ENCODE measurements at regions not wholly inside any gene's neighbourhood (a gene's known extent, or its start where the extent isn't known, plus 50 kb on each side); places are given as distances from the start of the nearest gene placed in this dataset.

DNA sequence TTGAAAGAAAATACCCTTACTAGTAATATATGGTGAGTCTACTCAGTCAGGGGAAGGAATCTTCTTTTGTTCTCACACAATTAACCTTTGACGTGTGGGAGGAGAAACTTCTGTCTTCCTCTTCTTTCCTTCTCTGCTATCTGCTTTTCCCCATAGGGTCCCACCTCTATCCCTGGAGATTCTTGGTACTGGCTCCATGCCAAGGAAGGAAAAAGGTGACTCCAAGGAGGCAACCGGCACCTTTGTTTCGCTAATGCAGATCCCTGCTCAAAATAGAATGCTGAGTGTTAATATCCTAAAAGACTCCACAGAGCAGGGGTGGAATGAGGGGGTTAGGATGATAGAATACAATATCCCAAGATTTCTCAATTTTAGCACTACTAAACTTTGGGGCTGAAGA lies 116.7 kb downstream of the CD164 start:
- TF ChIP-seq POLR2A (IDR thresholded peaks at IDR 0.05) (no peak), EP300 (IDR thresholded peaks at IDR 0.05) (no peak), POLR2AphosphoS5 (IDR thresholded peaks at IDR 0.05) (no peak)
- TF ChIP-seq, protein P1, sequence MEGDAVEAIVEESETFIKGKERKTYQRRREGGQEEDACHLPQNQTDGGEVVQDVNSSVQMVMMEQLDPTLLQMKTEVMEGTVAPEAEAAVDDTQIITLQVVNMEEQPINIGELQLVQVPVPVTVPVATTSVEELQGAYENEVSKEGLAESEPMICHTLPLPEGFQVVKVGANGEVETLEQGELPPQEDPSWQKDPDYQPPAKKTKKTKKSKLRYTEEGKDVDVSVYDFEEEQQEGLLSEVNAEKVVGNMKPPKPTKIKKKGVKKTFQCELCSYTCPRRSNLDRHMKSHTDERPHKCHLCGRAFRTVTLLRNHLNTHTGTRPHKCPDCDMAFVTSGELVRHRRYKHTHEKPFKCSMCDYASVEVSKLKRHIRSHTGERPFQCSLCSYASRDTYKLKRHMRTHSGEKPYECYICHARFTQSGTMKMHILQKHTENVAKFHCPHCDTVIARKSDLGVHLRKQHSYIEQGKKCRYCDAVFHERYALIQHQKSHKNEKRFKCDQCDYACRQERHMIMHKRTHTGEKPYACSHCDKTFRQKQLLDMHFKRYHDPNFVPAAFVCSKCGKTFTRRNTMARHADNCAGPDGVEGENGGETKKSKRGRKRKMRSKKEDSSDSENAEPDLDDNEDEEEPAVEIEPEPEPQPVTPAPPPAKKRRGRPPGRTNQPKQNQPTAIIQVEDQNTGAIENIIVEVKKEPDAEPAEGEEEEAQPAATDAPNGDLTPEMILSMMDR (IDR thresholded peaks at IDR 0.05): no peak
